OCI-LY7 (cell line): ENCODE measurements at regions not wholly inside any gene's neighbourhood (a gene's known extent, or its start where the extent isn't known, plus 50 kb on each side); places are given as distances from the start of the nearest gene placed in this dataset.

Experiments
- BruUV-seq: library from RNA; stranded (reverse); fragments of 400-500 nt; replicated peaks from 2 replicates; lab custom pipeline; 2021; lab: Mats Ljungman, UMichigan
- CTCF ChIA-PET: fragments of 300-600 bp; sonication (Branson Sonifier 250); formaldehyde crosslinking; loops from one replicate; lab custom pipeline; 2022; ENCODE audit warnings: antibody characterized with exemption; ENCODE audit not compliant: unreplicated experiment; lab: Charles Lee
- POLR2A ChIA-PET: fragments of 300-600 bp; sonication (Branson Sonifier 250); formaldehyde crosslinking; loops from one replicate; lab custom pipeline; 2022; ENCODE audit warnings: antibody characterized with exemption; lab: Charles Lee
- DNase-seq: peaks from one replicate; pipeline ENCODE4 v3.0.0-alpha.2; 2015; ENCODE audit warnings: low spot score
- H2AFZ ChIP-seq: fragments of 200-600 bp; sonication (generic), shearing (Covaris generic); 2 replicates; pipeline ENCODE4 v1.6.1; 2014; ENCODE audit warnings: mild to moderate bottlenecking, antibody characterized with exemption, low read length, moderate library complexity
- H3K27ac ChIP-seq: fragments of 200-600 bp; sonication (generic); 2 replicates; pipeline ENCODE4 v1.5.1; 2014; ENCODE audit warnings: mixed run types, low read depth, mild to moderate bottlenecking, moderate library complexity, low read length, inconsistent platforms; ENCODE audit not compliant: poor library complexity, severe bottlenecking
- H3K36me3 ChIP-seq: fragments of 200-600 bp; sonication (generic); 2 replicates; pipeline ENCODE4 v1.6.1; 2014; ENCODE audit warnings: mild to moderate bottlenecking, antibody characterized with exemption, low read length, moderate library complexity, mixed read lengths; ENCODE audit not compliant: insufficient read depth
- H3K4me1 ChIP-seq: fragments of 200-600 bp; sonication (generic); 2 replicates; pipeline ENCODE4 v1.5.1; 2014; ENCODE audit warnings: mild to moderate bottlenecking, low read length; ENCODE audit not compliant: insufficient read depth, poor library complexity, severe bottlenecking
- H3K4me2 ChIP-seq: fragments of 200-600 bp; sonication (generic); 2 replicates; pipeline ENCODE4 v1.6.1; 2014; ENCODE audit warnings: mild to moderate bottlenecking, low read length
- H3K4me3 ChIP-seq: fragments of 200-600 bp; sonication (generic); 2 replicates; pipeline ENCODE4 v1.5.1; 2014; ENCODE audit warnings: mild to moderate bottlenecking, low read depth, low read length; ENCODE audit not compliant: poor library complexity, severe bottlenecking
- H3K79me2 ChIP-seq: fragments of 200-600 bp; sonication (generic); 2 replicates; pipeline ENCODE4 v1.6.1; 2016; ENCODE audit warnings: low read depth, mild to moderate bottlenecking, low read length, moderate library complexity, mixed read lengths; ENCODE audit not compliant: insufficient read depth
- H3K9me2 ChIP-seq: fragments of 200-600 bp; sonication (generic); 2 replicates; pipeline ENCODE4 v1.6.1; 2016; ENCODE audit warnings: mild to moderate bottlenecking, low read length, mixed read lengths; ENCODE audit not compliant: insufficient read depth
- H3K9me3 ChIP-seq: fragments of 200-600 bp; sonication (generic); 2 replicates; pipeline ENCODE4 v1.6.1; 2014; ENCODE audit warnings: mild to moderate bottlenecking, mixed run types, low read length, mixed read lengths
- H4K20me1 ChIP-seq: fragments of 200-600 bp; sonication (generic); 2 replicates; pipeline ENCODE4 v1.6.1; 2014; ENCODE audit warnings: mild to moderate bottlenecking, antibody characterized with exemption, low read length, moderate library complexity, mixed read lengths; ENCODE audit not compliant: insufficient read depth
- CTCF ChIP-seq: fragments of 200-600 bp; sonication (generic); conservative IDR thresholded peaks from 2 replicates; pipeline ENCODE4 v1.5.1; 2014; ENCODE audit warnings: mild to moderate bottlenecking, antibody characterized with exemption, low read length, moderate library complexity, mixed read lengths
- EZH2phosphoT487 ChIP-seq: fragments of 200-600 bp; sonication (generic); IDR thresholded peaks from 2 replicates; pipeline ENCODE4 v1.6.1; 2018; ENCODE audit warnings: low read depth, borderline replicate concordance, mild to moderate bottlenecking, mixed run types, antibody characterized with exemption, low read length, moderate library complexity, mixed read lengths
- intact Hi-C: fragments of 100-400 bp; cut with micrococcal nuclease; formaldehyde crosslinking; loops from one replicate; pipeline ENCODE4 v1.10.0; 2022; ENCODE audit not compliant: unreplicated experiment

GRCh38 chr10:121078036-121078435 lies 226.9 kb downstream of the WDR11 start:
- Histone ChIP-seq H3K4me3 (no peak overlapping the region), H3K4me2 (no peak overlapping the region), H3K9me2 (no peaks in the 10 kb centered on the region), H3K9me3 (no peaks in the 10 kb centered on the region), H3K27ac (no peak overlapping the region), H2AFZ (no peak overlapping the region), H3K79me2 (no peaks in the 10 kb centered on the region), H3K36me3 (no peaks in the 10 kb centered on the region), H4K20me1 (no peaks in the 10 kb centered on the region), H3K4me1 (no peaks in the 10 kb centered on the region)
- intact Hi-C loops = no loop called here
- no peak for DNase-seq
- TF ChIP-seq EZH2phosphoT487 (no peak), CTCF (no peak)
- ChIA-PET CTCF (no interaction called here), POLR2A (no interaction called here)
- no TSS peak for BruUV-seq

- H3K9me2 ChIP-seq = no peaks in the 10 kb centered on the region
- H3K36me3 ChIP-seq = no peaks in the 10 kb centered on the region
- H3K4me1 ChIP-seq = no peaks in the 10 kb centered on the region
- H3K79me2 ChIP-seq = no peaks in the 10 kb centered on the region
- CTCF ChIA-PET = no interaction called here
- H3K27ac ChIP-seq = no peak overlapping the region
- TF ChIP-seq CTCF (no peak), EZH2phosphoT487 (no peak)
- no peak overlapping the region for H3K4me2 ChIP-seq
- POLR2A ChIA-PET = interaction anchor here (1.5 kb wide), 1 partner anchor 93 kb away, joined by 4 read pairs; no protein-coding TSS in a partner anchor
- H3K4me3 ChIP-seq = no peak overlapping the region
- no peak for DNase-seq
- BruUV-seq = no TSS peak
- intact Hi-C loops = no loop called here
- H4K20me1 ChIP-seq = no peaks in the 10 kb centered on the region
- H2AFZ ChIP-seq = no peak overlapping the region
- no peaks in the 10 kb centered on the region for H3K9me3 ChIP-seq
These were observed 227.5 kb downstream of the WDR11 start for GRCh38 chr10:121078672-121079102.

GRCh38 chr10:121079226-121079625 lies 228.1 kb downstream of the WDR11 start:
- Histone ChIP-seq H3K36me3 (no peaks in the 10 kb centered on the region), H3K79me2 (no peaks in the 10 kb centered on the region), H3K27ac (no peak overlapping the region), H4K20me1 (no peaks in the 10 kb centered on the region), H3K9me2 (no peaks in the 10 kb centered on the region), H3K4me3 (no peak overlapping the region), H3K9me3 (no peaks in the 10 kb centered on the region), H3K4me2 (no peak overlapping the region), H2AFZ (no peak overlapping the region), H3K4me1 (no peaks in the 10 kb centered on the region)
- ChIA-PET CTCF (no interaction called here), POLR2A (interaction anchor here (0.7 to 1.5 kb wide), 2 partner anchors 94 to 1158 kb away, joined by 3 to 4 read pairs; no protein-coding TSS in a partner anchor)
- DNase-seq = no peak
- TF ChIP-seq CTCF (no peak), EZH2phosphoT487 (no peak)
- intact Hi-C loops = no loop called here
- BruUV-seq = no TSS peak
